Neural cell (in vitro differentiated cells): ENCODE measurements at regions not wholly inside any gene's neighbourhood (a gene's known extent, or its start where the extent isn't known, plus 50 kb on each side); places are given as distances from the start of the nearest gene placed in this dataset.

Experiments used
- H2AFZ ChIP-seq: fragments of 200-600, 300-800 bp; sonication (generic), shearing (Covaris generic); 2 replicates; pipeline ENCODE4 v1.6.0; 2014; ENCODE audit warnings: low read depth, mild to moderate bottlenecking, antibody characterized with exemption, low read length, moderate library complexity
- H3F3A ChIP-seq: fragments of 200-600 bp; shearing (Covaris generic); 2 replicates; pipeline ENCODE4 v1.6.1; 2016; ENCODE audit warnings: mild to moderate bottlenecking, moderate library complexity, mixed read lengths, antibody characterized with exemption, low read length; ENCODE audit not compliant: insufficient read depth, poor library complexity, severe bottlenecking
- H3K27ac ChIP-seq: fragments of 200-600, 300-800 bp; sonication (generic), shearing (Covaris generic); 2 replicates; pipeline ENCODE4 v1.5.1; 2014; ENCODE audit warnings: mild to moderate bottlenecking, low read length, moderate library complexity
- H3K27me3 ChIP-seq: fragments of 300-800, 200-600 bp; sonication (generic), shearing (Covaris generic); 2 replicates; pipeline ENCODE4 v1.6.0; 2014; ENCODE audit warnings: mild to moderate bottlenecking, low read depth, low read length, moderate library complexity; ENCODE audit not compliant: insufficient read depth
- H3K36me3 ChIP-seq: fragments of 300-800, 200-600 bp; sonication (generic), shearing (Covaris generic); 2 replicates; pipeline ENCODE4 v1.5.1; 2014; ENCODE audit warnings: mild to moderate bottlenecking, antibody characterized with exemption, low read length, moderate library complexity; ENCODE audit not compliant: insufficient read depth
- H3K4me2 ChIP-seq: fragments of 300-800, 200-600 bp; sonication (generic), shearing (Covaris generic); 2 replicates; pipeline ENCODE4 v1.6.0; 2014; ENCODE audit warnings: mild to moderate bottlenecking, low read length
- H3K4me3 ChIP-seq: fragments of 300-800, 200-600 bp; sonication (generic), shearing (Covaris generic); 2 replicates; pipeline ENCODE4 v1.5.1; 2014; ENCODE audit warnings: mild to moderate bottlenecking, low read length, moderate library complexity
- H3K79me2 ChIP-seq: fragments of 200-600 bp; shearing (Covaris generic); replicated peaks from 2 replicates; pipeline ENCODE4 v1.6.0; 2014; ENCODE audit warnings: mild to moderate bottlenecking, low read length, moderate library complexity; ENCODE audit not compliant: insufficient read depth
- H3K9ac ChIP-seq: fragments of 300-800, 200-600 bp; sonication (generic), shearing (Covaris generic); 2 replicates; pipeline ENCODE4 v1.6.1; 2016; ENCODE audit warnings: mild to moderate bottlenecking, low read length, mixed read lengths
- H3K9me2 ChIP-seq: fragments of 200-600 bp; shearing (Covaris generic); 2 replicates; pipeline ENCODE4 v1.6.1; 2016; ENCODE audit warnings: mild to moderate bottlenecking, low read length, mixed read lengths; ENCODE audit not compliant: insufficient read depth
- H3K9me3 ChIP-seq: fragments of 200-600, 300-800 bp; sonication (generic), shearing (Covaris generic); 2 replicates; pipeline ENCODE4 v1.6.1; 2016; ENCODE audit warnings: mild to moderate bottlenecking, mixed run types, low read length, moderate library complexity, mixed read lengths
- H4K20me1 ChIP-seq: fragments of 200-600 bp; shearing (Covaris generic); 2 replicates; pipeline ENCODE4 v1.6.1; 2016; ENCODE audit warnings: mild to moderate bottlenecking, mixed run types; ENCODE audit not compliant: insufficient read depth
- EP300 ChIP-seq: fragments of 450-650 bp; conservative IDR thresholded peaks from 2 replicates; pipeline ENCODE4 v1.6.1; 2014; ENCODE audit warnings: antibody characterized with exemption, mild to moderate bottlenecking, moderate library complexity; ENCODE audit not compliant: poor library complexity, severe bottlenecking
- small RNA-seq, 3 experiments: library from RNA; depleted of rRNA; stranded (forward); fragments of <200 nt; gene quantifications; one replicate each; pipeline ENCODE3, GENCODE V24; 2012
- TF ChIP-seq, protein P1 (sequence below): fragments of 450-650 bp; IDR thresholded peaks from 2 replicates; pipeline ENCODE4 v1.5.1; 2014; ENCODE audit warnings: antibody characterized with exemption, mild to moderate bottlenecking, moderate library complexity; ENCODE audit not compliant: poor library complexity, severe bottlenecking

DNA sequence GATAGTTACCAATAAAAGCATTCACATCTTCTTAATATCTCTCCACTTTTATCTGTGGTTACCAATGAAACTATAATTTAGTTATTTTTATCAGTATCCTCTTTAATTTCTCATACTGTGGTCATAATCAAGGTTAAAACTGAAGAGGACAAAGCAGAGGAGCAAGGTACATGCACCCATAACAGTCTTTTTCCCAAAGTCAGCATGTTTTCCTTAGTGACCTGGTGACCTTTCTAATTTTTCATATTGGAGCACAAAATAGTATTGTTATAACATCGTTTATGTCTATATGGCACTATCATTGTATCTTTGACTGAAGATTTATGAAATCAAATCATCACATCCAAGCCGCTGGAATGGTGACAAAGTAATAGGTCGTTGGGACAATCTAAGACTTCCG is 51.5 kb upstream of the CHORDC1 start:
- no peak overlapping the region for H2AFZ ChIP-seq
- H3K9me2 ChIP-seq: no peaks in the 10 kb centered on the region
- H3K4me2 ChIP-seq: no peak overlapping the region
- no peak overlapping the region for H3K4me3 ChIP-seq
- H3K27ac ChIP-seq: no peak overlapping the region
- no peaks in the 10 kb centered on the region for H3K36me3 ChIP-seq
- H3K27me3 ChIP-seq: no peaks in the 10 kb centered on the region
- no peaks in the 10 kb centered on the region for H4K20me1 ChIP-seq
- H3K9me3 ChIP-seq: no peaks in the 10 kb centered on the region
- TF ChIP-seq EP300: peak; percentile 34
- TF ChIP-seq, protein P1, sequence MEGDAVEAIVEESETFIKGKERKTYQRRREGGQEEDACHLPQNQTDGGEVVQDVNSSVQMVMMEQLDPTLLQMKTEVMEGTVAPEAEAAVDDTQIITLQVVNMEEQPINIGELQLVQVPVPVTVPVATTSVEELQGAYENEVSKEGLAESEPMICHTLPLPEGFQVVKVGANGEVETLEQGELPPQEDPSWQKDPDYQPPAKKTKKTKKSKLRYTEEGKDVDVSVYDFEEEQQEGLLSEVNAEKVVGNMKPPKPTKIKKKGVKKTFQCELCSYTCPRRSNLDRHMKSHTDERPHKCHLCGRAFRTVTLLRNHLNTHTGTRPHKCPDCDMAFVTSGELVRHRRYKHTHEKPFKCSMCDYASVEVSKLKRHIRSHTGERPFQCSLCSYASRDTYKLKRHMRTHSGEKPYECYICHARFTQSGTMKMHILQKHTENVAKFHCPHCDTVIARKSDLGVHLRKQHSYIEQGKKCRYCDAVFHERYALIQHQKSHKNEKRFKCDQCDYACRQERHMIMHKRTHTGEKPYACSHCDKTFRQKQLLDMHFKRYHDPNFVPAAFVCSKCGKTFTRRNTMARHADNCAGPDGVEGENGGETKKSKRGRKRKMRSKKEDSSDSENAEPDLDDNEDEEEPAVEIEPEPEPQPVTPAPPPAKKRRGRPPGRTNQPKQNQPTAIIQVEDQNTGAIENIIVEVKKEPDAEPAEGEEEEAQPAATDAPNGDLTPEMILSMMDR: no peak
- no peak overlapping the region for H3K9ac ChIP-seq
- no peaks in the 10 kb centered on the region for H3K79me2 ChIP-seq
- no peaks in the 10 kb centered on the region for H3F3A ChIP-seq

Small RNA genes in the stretch of these regions (small RNA-seq; reads per million reads assigned to genes)
- gene AP001002.3: 0 reads per million in 3 experiments
- 0 reads per million in 3 experiments for gene MIR1261
- 0 reads per million in 3 experiments for gene MIR4490
